ENCODE measurements at regions not wholly inside any gene's neighbourhood (a gene's known extent, or its start where the extent isn't known, plus 50 kb on each side); places are given as distances from the start of the nearest gene placed in this dataset.

- TF ChIP-seq POLR2AphosphoS5 (IDR thresholded peaks at IDR 0.05) (no peak), CTCF (IDR thresholded peaks at IDR 0.05) (no peak), POLR2A (IDR thresholded peaks at IDR 0.05) (no peak), EP300 (IDR thresholded peaks at IDR 0.05; ENCODE audit: low read depth) (no peak)
- Histone ChIP-seq H3K4me1 (no peaks in the 10 kb centered on the region), H3K27ac (no peak overlapping the region), H3K9me3 (peaks cover 0 to 13% of the 10 kb centered on the region in 2 donors), H3K36me3 (no peaks in the 10 kb centered on the region), H3K4me3 (no peak overlapping the region), H3K27me3 (no peaks in the 10 kb centered on the region)
- in situ Hi-C loops (cut with MboI; ENCODE audit: low pct_ligation_motif_present in 1 of 4, low pct_unique_long_range_greater_than_20kb in 1 of 4, low sequenced_read_pairs in 3 of 4) (no loop called here), intact Hi-C loops (cut with DNase I; ENCODE audit: low total_unique reads) (no loop called here)
- DNase-seq, result no peak
- WGBS, 2 donors (ENCODE audit: low coverage in 1 of 2), result 76 to 81% methylated on average over 2 of the region's 2 CpGs
Observed at GRCh38 chr5:53392073-53392472, 88.4 kb upstream of the FST start.

GRCh38 chr5:53394808-53395207 lies 85.6 kb upstream of the FST start:
- Histone ChIP-seq H3K27ac (no peak overlapping the region), H3K4me1 (no peaks in the 10 kb centered on the region), H3K9me3 (no peaks in the 10 kb centered on the region), H3K36me3 (no peaks in the 10 kb centered on the region), H3K27me3 (no peaks in the 10 kb centered on the region), H3K4me3 (no peak overlapping the region)
- in situ Hi-C loops (cut with MboI; ENCODE audit: low pct_ligation_motif_present in 1 of 4, low pct_unique_long_range_greater_than_20kb in 1 of 4, low sequenced_read_pairs in 3 of 4) (no loop called here), intact Hi-C loops (cut with DNase I; ENCODE audit: low total_unique reads) (no loop called here)
- TF ChIP-seq POLR2A (IDR thresholded peaks at IDR 0.05) (no peak), EP300 (IDR thresholded peaks at IDR 0.05; ENCODE audit: low read depth) (no peak), POLR2AphosphoS5 (IDR thresholded peaks at IDR 0.05) (no peak), CTCF (IDR thresholded peaks at IDR 0.05) (no peak)
- DNase-seq, result no peak

- no peak overlapping the region for H3K4me3 ChIP-seq
- in situ Hi-C loops (cut with MboI; ENCODE audit: low pct_ligation_motif_present in 1 of 4, low pct_unique_long_range_greater_than_20kb in 1 of 4, low sequenced_read_pairs in 3 of 4) (no loop called here), intact Hi-C loops (cut with DNase I; ENCODE audit: low total_unique reads) (no loop called here)
- no peaks in the 10 kb centered on the region for H3K4me1 ChIP-seq
- no peaks in the 10 kb centered on the region for H3K27me3 ChIP-seq
- TF ChIP-seq POLR2A (IDR thresholded peaks at IDR 0.05) (no peak), EP300 (IDR thresholded peaks at IDR 0.05; ENCODE audit: low read depth) (no peak), CTCF (IDR thresholded peaks at IDR 0.05) (no peak), POLR2AphosphoS5 (IDR thresholded peaks at IDR 0.05) (no peak)
- DNase-seq, result no peak
- H3K36me3 ChIP-seq, result no peaks in the 10 kb centered on the region
- no peak overlapping the region for H3K27ac ChIP-seq
- no peaks in the 10 kb centered on the region for H3K9me3 ChIP-seq
- WGBS, 2 donors (ENCODE audit: low coverage in 1 of 2), result 55 to 68% methylated on average over 3 to 5 of the region's 5 CpGs
Observed at GRCh38 chr5:53397141-53397757, 83.2 kb upstream of the FST start.

- Histone ChIP-seq H3K27ac (no peak overlapping the region), H3K36me3 (no peaks in the 10 kb centered on the region), H3K27me3 (no peaks in the 10 kb centered on the region), H3K4me3 (no peak overlapping the region), H3K4me1 (no peaks in the 10 kb centered on the region), H3K9me3 (no peaks in the 10 kb centered on the region)
- intact Hi-C loops (cut with DNase I; ENCODE audit: low total_unique reads), result no loop called here
- no peak for DNase-seq
- 45 to 51% methylated on average over 2 of the region's 2 CpGs for WGBS, 2 donors (ENCODE audit: low coverage in 1 of 2)
- in situ Hi-C loops (cut with MboI; ENCODE audit: low pct_ligation_motif_present in 1 of 4, low pct_unique_long_range_greater_than_20kb in 1 of 4, low sequenced_read_pairs in 3 of 4), result no loop called here
- TF ChIP-seq CTCF (IDR thresholded peaks at IDR 0.05) (no peak), POLR2AphosphoS5 (IDR thresholded peaks at IDR 0.05) (no peak), EP300 (IDR thresholded peaks at IDR 0.05; ENCODE audit: low read depth) (no peak), POLR2A (IDR thresholded peaks at IDR 0.05) (no peak)
Observed at GRCh38 chr5:53397845-53398244, 82.6 kb upstream of the FST start.
